Skin of body (tissue), 1 donor: ENCODE measurements at regions not wholly inside any gene's neighbourhood (a gene's known extent, or its start where the extent isn't known, plus 50 kb on each side); places are given as distances from the start of the nearest gene placed in this dataset.

Source experiments
- DNase-seq: peaks from one replicate; lab custom pipeline; 2025; lab: John Stamatoyannopoulos, UW

DNA sequence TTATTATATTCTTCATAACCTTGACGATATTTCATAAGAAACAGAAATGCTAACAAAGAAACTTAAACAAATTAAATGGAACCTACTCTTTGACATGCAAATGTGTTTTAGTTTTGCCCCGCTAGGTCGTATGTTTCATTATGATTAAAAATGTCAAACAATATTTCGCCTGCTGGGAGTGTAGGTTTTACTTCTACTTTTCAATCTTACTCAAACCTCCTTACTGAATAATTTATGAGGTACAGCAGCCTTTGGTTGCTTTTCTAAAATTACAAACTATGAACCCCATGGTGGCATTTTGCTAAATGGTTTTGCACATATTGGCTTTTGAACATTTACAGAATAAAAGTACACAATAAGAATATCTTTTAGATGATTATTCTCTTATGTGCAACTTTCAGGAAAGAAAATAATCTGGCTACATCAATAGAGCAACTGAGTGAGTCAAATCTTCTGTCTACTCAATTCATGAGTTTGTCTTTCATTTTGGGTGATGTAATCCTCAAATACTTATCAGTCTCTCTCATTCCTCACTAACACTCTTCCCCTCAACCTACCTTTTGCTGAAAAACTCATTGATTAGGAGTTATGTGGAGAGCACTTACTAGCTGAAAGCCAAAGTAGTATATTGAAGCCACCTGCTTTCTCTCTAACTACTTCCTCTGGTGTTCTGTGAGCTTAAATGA is 1226.4 kb downstream of the XPNPEP1 start:
- DNase-seq: no peak

DNA sequence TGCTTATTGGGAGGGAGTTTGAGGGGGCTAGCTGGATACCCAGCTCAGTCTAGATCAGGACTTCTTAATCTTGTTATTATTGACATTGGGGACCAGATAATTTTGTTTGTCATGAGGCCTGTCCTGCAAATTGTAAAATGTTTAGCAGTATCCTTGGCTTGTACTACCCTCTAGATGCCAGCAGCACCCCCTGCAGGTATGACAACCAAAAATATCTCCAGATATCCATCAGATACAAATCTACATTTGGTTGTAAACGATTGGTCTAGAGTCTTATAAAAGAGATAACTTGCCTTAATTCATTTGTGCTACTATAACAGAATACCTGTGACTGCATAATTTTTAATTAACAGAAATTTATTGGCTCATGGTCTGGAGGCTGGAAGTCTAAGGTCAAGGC is 1232.2 kb downstream of the XPNPEP1 start:
- no peak for DNase-seq

DNA sequence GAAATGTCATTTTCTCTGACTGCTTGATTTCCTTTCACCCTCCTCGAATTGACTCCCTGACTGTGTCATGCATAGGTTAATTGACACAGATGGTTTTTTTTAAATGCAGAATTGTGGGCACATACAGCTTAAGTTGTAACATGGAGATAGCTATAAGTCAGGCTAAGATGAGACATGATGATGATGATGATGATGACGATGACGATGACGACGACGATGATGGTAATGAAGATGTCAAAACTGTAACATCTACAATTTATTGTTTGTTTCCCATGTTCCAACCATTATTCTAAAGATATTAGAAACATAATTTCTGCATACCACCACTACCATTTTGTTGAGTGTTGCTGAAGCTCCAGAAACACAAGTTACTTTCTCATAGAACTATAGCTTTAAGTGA is 1232.8 kb downstream of the XPNPEP1 start:
- DNase-seq: no peak

DNA sequence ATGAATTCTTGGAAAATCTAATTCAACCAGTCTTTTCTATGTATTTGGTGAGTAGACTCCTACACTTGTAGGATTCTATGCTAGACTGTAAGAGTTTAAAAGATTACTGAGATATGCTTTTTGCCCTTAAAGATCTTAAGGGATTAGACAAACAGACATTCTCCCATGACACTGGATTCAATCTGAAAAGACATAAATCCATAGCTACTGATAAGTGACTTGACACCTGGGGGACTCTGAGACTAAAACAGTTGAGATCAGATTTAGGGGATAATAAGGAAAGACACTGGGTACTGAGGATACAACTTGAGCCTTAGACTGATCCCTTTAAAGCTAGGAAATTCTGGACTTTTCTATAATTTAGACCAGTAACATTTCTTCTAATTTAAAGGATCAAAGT is 1233.4 kb downstream of the XPNPEP1 start:
- no peak for DNase-seq

DNA sequence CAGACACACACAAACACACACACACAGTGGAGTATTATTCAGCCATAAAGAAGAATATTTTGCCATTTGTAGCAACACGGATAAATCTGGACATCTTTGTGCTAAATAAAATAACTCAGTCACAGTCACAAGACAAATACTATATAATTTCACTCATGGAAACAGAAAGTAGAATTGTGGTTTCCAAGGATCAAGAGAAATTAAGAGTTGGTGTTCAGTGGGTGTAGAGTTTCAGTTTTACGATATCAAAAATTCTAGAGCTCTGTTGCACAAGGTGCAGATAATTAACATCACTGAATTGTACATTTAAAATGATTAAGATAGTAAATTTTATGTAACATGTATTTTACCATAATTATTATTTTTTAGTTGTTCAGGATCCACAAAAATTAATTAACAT is 1235.0 kb downstream of the XPNPEP1 start:
- DNase-seq: no peak

DNA sequence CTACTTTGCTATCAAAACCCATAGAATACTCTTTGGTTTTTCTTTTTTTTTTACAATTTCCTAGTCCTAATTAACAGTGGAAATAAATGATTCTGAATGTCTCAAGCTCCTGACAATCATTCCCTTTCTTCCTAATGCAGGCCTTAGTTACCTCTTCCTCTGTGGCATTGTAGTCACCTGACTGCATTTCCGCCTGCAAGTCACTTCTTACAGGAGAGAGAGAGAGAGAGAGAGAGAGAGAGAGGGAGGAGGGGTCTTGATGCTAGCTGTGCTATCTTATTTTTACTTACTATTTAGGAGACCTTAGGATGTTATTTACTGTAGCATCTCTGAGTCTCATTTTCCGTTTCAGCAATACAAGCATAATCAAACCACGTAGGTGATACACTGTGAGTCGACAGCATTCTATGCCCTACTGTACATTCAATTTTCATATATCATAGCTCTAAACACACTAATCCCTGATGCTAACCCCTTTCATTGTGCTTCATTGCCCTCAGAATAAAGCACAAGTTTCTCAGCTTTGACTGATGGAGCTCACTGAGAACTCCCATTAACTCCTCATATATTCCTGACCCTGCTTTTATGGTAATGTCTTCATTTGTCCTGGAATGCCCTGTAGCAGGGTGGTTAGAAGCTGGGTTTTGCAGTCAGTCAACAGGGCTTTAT is 1237.3 kb downstream of the XPNPEP1 start:
- DNase-seq: no peak

DNA sequence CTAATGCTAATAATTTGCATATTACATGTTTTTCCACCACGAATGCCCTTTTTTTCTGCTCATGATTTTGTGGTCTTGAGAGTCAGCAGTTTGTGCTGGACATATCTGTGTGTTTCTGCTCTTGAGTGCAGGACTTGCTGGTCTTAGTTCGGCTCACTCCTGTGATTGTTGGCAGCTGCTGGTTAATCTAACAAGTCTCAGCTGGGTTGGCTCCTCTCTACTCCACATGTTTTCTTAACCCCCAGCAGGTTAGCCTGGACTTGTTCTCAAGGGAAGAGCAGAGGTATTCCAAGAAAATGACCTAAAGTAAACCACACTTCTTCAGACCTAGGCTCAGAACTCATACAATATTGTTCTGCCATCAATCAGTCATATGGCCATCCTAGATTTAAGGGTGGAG is 1238.9 kb downstream of the XPNPEP1 start:
- DNase-seq: no peak

DNA sequence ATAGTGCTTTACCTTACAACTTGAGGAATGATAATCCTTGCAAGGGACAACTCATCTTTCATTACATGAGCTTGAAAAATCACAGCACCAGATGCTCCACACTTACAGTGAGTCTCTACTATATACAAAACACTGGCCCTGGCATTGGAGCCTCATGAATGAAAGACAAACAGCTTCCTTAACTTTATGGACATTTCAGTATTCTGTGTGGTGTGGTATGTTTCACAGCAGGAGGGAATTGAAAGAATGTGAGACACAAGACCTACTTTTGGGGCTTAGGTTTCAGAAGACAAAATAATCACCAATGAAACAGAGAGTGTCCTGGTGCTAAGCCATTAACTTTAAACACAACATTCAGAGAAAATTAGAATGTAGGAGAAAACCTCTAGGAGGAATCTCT is 1249.6 kb downstream of the XPNPEP1 start:
- DNase-seq: no peak

DNA sequence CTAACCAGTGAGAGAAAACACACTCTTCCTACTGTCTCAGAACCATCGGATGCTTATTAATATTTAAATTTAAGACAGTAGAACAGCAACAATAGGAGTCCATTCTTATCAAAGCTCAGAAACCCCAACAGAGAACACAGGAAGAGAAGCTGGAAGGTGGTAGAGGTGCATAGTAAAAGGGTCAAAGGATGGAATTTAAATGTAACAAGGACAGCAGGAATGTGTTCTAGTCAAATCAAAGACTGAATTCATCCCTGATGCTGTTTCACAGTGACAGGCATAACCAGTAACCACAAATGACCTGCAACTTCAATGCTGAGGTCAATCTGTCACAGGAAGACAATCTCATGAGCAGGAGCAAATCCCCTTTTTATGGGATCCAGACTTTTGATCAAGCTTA is 1259.7 kb downstream of the XPNPEP1 start:
- no peak for DNase-seq

DNA sequence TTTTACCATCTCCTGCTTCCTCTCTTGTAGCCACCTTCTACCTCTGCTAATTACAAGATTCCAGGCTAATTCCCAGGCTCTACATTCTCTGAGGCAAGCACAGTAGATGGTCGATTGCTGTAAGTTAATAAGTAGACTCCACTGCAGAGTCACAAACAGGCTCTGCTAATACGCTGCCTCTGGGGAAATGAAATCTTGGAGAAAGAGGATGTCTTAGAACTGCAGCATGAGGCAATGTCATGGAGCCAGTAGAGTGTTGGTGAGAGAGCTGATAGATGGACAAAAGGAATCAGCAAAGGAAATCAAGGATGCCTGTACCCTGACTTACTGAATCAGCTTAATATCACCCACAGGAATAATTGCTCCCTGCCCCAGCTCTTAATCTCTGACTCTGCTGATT is 1260.3 kb downstream of the XPNPEP1 start:
- no peak for DNase-seq

DNA sequence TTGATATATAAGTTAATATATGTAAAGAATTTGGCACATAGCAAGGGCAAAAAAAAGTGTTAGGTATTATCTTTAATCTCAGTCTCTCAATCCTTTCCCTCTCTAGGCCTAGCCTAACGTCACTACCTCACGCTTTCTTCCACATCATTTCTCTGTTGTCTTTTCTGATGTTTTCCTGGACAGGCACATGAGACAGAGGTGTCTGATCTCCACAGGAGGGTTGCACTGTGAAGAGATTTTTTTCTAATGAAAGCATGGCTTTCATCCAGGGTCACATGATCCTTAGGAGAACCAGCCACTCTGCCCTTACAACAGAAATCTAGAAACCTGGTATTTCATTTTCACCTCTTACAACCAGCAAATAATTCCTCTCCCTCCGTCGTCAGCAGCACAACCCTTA is 1268.3 kb downstream of the XPNPEP1 start:
- no peak for DNase-seq

DNA sequence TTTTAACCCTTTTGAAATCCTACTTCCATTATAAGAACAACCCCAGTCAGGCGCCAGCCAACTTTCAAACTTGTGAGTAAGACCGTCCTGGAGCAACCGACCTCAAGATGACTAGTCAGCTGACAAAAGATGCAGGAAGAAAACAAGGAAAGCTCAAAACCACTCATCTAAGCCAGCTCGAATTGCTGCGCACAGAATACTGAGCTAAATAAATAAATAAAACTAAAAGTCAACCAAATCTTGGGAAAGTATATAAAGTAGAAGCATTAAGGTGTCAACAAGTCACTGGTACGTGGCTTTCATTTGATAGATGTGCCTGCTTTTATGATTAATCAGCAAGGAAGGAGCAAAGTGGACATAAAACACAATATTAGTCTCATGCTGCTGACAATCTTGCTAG is 1269.8 kb downstream of the XPNPEP1 start:
- no peak for DNase-seq

DNA sequence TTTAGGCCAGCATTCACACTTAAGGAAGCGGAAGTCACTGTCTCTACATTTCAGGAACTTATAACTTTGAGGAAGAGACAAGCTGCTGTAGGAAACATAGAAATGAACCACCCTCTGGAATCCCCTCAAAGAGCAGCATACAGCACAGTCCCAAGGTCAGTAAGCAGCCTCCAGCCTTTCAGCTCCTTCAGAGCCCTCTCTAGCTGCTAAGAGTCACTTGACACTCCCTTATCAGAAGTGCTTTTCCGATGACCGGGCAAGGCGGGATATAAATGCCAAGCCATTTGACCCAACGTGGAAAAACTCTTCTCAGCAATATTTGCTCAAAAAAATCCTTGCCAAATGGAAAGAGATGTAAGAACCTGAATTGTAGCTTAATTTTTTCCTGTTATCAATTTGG is 1284.3 kb downstream of the XPNPEP1 start:
- DNase-seq: no peak

DNA sequence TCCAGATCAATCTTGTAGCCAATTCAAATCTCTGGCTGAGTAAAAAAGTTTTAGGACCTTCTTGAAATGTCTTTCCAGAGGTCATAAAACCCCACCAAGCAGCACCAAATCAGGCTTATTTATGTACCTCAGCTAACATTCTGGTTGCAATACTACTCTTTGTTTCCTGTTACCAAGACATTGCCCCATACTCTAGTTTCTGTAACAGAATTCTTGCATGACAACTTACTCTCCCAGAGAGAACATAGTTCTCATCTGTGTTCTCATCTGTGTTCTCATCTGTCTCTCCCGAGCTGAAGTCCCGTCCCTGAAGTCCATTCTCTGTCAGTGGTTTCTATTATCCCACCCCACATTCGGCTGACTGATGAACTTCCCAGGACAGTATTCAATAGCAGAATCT is 1285.1 kb downstream of the XPNPEP1 start:
- DNase-seq: no peak

DNA sequence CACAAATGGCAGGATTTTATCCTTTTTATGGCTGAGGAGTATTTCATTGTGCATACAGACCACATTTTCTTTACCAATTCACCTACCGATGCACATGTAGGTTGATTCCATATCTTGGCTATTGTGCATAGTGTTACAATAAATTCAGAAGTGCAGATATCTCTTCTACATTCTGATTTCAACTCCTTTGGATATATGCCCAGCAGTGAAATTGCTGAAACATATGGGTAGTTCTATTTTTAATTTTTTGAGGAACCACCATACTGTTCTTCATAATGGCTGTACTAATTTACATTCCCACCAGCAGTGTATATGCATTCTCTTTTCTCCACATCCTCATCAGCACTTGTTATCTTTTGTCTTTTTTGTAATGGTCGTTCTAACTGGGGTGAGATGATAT is 1290.3 kb downstream of the XPNPEP1 start:
- no peak for DNase-seq

DNA sequence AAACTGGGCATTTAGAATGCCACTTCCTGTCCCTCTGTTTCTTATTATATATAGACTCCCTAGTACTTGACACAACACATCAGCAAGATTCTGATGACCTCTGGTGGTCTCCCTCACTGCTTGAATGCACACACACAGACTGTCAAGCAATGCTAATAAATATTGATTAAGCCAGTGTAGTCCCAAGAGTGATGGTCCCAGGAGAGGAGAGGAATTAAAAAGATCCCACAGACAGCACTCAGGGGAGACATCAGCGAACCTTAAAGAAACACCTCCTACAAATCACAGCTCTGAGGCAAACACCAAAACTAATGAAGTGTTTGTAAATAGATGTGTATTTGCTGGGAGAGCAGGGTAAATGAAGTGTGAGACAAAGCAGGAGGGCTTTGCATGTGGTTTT is 1291.2 kb downstream of the XPNPEP1 start:
- no peak for DNase-seq

DNA sequence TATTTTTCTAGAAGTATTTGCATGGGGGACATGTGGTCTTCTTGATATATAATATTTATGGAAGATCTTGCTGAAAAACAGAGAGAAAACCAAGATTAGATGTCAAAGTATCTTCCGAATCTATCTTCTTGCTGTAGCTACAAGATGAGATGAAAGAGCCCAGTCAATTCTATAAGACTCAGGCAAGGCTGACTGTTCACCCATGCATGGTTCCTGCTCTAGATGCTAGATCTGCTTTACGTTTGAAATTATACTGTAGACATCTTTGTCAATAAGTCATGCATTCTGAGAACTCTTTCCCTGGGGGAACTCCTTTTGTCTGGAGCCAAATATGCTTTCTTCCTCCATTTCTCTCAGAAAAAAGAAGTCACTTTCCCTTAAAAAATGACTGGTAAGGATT is 1292.0 kb downstream of the XPNPEP1 start:
- no peak for DNase-seq

DNA sequence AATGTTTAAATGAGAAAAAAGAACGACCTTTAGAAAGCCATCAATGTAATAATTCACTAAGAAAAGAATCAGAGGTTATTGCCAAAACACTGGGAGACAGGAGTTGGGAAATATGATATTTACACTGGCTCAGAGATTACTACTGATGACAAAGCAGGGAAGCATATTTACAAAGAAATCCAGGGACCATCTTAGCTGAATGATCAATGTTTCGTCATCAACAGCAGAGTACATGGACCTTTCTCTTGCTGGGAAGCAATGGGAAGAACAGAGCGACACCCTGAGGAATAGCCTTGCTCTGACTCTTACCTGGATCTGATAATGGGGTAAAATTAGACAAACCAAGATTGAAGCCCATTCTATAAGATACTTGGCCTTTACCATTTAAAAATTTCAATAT is 1293.5 kb downstream of the XPNPEP1 start:
- DNase-seq: no peak

DNA sequence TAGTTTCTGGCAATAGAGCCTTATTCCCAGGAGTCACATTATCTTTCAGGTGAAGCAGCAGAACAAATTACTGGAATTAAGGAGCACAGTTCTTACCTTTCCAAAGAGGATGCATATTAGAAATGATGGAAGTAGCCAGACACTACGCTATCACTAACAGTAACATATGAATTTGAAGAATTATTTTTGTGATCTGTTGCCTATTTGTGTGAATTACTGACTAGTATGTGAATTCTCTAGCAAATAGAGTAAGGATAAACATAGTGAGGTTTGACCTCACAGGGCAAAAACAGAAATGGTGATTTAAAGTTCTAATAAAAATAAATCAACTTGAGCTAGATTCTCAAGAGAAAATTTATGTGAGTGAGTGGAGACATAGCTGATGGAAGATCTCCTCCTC is 1299.3 kb downstream of the XPNPEP1 start:
- DNase-seq: no peak

DNA sequence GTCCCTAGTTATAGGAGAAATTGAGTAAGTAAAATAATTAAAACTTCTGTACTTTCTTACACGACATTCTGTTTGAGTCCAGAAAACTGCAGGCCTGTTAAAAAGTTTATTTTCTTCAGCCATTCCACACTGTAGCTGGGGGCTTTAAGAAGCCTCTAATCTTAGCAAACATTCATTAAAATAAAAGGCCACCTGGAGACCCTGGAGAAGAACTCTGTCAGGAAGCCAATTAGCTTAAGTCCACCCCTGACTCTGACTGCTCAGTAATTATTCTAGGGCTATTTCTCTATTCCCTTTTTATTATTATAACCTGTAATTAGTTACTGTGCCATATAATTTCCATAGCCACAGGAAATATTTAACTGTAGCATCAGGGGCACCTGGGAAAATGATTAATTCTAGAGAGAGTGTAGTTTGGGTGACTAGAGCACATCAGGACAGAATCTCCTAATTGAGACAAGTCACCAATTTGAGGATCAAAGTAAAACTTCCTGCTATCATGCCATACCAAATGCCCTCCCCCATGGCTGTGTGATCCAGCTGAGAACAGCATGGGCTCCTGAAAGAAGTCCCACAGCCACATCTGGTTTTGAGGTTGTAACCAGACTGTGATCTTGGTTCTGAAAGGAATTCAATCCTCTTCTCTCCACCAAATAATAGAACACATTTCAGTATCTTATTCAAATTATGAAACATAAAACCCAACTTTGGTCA is 1302.3 kb downstream of the XPNPEP1 start:
- no peak for DNase-seq

DNA sequence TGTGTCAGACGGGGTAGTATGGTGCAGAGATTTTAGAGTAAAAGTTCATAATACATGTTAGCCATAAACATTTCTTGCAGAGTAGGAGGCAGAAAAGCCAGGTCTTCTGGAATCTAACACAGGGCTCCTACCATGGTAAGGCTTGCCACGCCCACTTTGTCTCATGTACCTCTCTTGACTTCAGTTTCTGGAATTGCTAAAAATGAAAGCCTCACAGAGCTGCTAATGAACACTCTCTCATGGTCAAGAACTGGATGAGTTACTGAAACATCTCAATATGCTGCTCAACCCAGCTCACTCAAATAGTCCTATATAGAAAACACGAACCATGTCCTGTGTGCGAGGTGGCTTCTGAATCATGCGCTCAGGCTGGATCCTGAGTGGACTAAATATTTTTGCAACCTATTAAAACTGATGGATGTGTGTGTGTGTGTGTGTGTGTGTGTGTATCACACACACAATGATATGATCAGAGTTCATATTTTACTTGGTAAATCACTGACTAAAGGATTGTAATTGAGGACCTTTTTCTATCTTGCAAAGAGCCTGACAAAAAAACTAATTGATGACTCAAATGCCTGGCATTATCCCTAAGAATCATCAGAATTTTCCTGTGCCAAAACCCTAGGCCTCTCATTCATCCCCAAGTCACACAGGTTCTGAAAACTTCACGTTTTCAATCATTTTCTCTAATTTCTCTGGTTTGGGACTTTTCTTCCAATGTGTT is 1306.6 kb downstream of the XPNPEP1 start:
- no peak for DNase-seq
